ENCODE measurements at regions not wholly inside any gene's neighbourhood (a gene's known extent, or its start where the extent isn't known, plus 50 kb on each side); places are given as distances from the start of the nearest gene placed in this dataset.

GRCh38 chr18:76255070-76255683, 239.9 kb downstream of the ZNF516 start:
- TF ChIP-seq, protein P1, sequence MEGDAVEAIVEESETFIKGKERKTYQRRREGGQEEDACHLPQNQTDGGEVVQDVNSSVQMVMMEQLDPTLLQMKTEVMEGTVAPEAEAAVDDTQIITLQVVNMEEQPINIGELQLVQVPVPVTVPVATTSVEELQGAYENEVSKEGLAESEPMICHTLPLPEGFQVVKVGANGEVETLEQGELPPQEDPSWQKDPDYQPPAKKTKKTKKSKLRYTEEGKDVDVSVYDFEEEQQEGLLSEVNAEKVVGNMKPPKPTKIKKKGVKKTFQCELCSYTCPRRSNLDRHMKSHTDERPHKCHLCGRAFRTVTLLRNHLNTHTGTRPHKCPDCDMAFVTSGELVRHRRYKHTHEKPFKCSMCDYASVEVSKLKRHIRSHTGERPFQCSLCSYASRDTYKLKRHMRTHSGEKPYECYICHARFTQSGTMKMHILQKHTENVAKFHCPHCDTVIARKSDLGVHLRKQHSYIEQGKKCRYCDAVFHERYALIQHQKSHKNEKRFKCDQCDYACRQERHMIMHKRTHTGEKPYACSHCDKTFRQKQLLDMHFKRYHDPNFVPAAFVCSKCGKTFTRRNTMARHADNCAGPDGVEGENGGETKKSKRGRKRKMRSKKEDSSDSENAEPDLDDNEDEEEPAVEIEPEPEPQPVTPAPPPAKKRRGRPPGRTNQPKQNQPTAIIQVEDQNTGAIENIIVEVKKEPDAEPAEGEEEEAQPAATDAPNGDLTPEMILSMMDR (IDR thresholded peaks at IDR 0.05) = no peak
- TF ChIP-seq POLR2A (IDR thresholded peaks at IDR 0.05) (no peak), POLR2AphosphoS5 (IDR thresholded peaks at IDR 0.05; ENCODE audit: insufficient read depth in 1 of 2, low read depth in 1 of 2) (no peak)
